NCI-H510A (cell line): ENCODE measurements at regions not wholly inside any gene's neighbourhood (a gene's known extent, or its start where the extent isn't known, plus 50 kb on each side); places are given as distances from the start of the nearest gene placed in this dataset.

Experiments
- DNase-seq: peaks from one replicate; lab custom pipeline; 2025; lab: John Stamatoyannopoulos, UW

DNA sequence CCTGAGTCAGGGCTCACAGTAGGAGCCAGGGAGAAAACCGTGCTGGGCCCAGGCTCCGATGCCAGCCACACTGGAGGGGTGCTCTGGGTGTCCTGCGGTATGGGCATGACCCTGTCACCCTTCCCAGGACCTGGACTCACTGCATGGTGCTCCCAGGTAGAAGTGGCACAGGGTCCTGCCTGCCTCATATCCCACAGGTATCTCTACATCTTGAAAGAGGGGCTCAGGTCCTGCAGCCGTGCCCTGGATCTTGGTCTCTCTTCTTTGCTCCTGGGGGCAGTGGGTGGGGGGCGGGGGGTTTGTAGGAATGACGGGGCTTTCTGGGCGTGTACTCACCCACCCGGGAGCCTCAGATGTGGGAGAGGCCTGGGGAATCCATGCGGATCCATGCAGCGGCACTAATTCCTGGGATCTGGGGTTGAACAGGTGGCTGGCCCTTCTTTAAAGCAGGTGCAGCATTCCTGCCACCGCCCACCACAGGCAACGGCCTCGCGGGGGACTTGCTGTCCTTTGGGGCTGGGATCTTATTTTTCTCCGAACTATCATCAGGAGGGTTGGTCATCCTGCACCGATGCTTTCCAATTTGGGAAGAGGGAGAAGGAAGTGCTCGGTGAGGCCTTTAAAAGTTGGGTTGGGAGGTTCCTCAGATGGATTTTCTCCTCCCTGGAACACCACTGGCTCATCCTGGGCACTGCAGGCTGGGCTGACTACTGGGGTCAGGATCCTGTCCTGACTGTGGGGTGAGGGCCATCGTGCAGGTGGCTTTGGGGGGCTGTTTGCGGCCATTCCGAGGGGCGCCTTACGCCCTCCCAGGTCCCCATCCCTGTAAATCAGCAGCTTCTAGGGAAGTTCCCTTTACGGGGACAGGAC is 886.4 kb downstream of the BRD1 start:
- no peak for DNase-seq

DNA sequence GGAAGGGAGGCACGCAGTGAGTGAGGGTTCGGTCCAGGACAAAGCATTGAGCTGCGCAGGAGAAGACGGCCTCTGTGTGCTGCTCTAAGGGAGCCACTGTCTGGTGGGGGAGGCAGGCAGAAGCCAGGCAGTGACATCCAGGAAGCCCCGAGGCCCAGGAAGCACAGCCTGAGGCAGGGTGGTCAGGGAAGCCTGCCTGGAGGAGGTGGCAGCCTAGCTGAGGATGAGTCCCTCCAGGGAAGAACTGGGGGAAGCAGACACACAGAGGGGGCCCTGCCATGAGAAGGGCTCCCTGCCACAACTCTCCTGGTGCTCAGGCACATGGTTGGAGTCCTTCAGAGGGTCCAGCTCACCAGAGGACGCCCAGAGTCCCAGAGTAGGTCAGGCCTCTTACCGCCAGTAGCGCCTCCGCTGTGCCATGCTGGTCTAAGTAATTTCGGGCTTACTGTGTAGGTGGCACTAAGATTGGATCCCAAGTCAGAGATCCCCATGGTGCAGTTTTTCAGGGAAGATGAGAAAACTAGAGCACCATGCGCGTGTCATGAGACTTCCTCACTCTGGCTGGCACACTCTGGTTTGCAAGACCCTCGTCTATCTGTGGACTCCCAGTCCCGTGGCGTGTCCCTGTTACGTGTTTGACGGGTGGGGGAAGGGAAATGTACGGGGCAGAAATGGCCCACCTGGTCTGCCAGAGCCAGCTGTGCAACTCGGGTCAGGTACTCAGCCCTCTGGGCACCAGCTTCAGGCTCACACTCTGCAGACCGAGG is 887.2 kb downstream of the BRD1 start:
- no peak for DNase-seq

DNA sequence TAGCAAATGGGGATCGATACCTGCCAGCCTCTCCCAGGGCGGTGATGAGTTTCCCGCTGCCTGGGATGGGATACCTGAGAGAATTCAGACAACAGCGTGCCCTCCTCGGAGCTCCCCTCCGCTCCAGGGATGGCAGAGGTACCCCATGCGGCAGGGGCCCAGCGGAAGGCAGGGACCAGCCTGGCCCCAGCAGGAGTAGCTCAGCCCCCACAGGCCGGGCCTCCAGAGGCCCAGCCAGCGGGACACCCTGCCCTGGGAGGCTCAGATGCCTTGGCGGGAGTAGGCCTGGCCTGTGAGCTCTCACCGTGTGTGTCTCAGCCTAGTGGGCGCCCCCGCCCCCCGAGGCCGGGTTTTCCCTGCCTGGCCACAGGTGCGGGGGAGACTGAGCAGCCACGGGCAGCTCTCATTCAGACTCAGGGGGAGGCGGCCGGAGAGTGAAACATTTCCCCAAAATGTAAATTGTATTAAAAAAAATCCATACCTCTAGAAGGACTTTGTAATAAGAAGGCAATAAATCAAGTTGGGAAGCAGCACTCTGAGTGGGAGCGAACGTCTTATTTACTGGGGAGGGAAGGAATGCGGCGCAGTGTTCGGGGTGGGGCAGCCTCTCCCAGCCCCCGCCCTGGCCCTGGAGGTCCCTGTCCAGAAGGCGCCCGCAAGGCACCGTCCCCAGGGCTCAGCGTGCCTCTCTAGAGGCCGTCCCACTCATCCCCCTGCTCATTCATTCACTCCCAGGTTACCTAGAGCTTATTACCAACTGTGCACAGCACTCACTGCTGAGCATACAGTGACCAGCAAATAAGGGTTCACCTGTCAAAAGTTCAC is 888.0 kb downstream of the BRD1 start:
- no peak for DNase-seq

DNA sequence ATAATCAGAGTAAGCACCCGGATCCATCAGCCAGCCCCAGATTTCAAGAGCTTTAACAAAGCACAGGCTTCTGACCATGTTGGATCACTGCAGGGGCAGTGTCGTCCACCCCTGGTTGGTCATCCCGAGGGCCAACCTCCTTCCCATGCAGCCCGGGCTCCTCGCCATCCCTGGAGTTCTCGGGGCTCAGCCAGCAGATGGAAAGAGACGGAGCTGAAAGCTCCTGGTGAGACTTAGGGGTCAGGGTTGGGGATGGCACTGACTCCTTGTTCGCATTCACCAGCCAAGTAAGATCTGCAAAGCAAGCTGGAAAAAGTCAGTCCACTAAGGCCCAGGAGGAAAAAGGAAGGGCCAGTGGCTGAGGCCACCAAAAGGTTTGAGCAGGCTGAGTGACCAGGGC is 888.9 kb downstream of the BRD1 start:
- DNase-seq: no peak

DNA sequence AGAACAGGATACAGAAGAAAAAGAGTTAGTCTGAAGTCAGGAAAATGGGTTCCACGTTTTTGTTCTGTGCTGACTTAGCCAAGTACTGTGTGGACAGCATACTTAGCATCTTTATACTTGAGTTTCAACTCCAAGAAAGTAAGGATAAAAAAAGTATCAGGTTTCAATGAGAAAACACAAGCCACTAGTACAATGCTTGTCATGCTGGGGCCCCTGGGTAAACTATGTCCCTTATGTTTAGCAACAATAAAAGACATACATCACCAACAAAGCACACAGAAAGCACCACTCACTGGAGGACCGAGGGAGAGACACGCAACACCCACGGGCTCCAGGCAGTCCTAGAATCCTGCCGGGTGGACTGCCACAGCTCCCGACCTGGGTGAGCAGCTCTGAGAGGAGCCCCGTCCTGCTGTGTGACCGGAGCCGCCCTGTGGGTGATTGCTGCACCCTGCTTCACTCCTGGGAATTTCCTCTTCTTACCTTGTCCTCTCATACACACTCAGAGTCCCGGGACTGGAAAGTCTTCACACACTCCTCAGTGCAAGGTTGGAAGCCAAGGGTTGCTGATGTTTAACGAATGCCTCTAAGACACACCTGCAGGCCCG is 890.5 kb downstream of the BRD1 start:
- no peak for DNase-seq

DNA sequence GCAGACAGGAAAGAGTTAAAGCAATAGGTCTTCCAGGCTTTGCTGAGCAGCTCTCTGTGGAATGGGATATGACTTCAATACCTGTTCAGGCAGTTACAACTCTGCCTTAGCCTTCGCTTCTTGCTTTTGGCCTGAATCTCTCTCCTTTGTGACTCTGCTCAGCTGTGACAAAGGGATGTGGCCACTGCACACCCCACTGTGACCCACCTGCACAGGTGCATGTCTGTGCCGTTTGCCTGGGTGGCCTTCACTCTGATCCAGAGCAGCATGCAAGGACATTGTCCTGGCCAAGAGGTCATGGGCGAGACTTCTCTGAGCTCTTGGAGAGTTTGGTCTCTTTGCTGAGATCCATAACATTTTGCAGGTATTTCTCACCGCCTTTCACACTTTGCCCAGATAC is 891.3 kb downstream of the BRD1 start:
- no peak for DNase-seq

DNA sequence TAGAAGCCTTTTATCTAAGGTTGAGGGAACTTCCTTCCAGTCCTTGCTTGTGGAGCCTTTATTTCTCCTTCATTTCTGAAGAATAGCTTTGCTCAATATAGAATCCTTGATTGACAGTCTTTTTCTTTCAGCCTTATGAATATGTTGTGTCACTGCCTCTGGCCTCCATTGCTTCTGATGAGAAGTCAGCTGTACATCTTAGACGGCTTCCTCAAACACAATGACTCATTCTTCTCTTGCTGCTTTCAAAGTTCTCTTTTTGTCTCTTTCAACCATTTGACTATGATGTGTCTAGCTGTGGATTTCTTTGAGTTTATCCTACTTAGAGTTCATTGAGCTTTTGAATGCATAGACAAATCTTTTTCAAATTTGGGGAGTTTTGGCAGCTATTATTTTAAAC is 893.2 kb downstream of the BRD1 start:
- no peak for DNase-seq

DNA sequence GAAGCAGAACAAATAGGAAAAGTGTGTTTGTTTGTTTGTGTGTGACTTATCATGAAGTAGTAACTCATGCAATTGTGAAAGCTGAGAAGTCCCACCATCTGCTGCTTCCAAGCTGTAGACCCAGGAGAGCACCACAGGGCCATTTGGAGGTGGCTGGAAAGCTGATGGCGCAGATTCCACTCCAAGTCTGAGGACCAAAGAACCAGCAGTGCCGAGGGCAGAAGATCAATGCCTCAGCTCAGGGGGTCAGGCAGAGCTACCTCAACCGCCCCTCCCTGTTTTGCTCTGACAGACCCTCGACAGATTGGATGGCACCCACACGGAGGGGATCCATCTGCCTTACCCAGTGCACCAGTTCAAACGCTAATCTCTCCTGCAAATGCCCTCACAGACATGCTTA is 896.2 kb downstream of the BRD1 start:
- no peak for DNase-seq

DNA sequence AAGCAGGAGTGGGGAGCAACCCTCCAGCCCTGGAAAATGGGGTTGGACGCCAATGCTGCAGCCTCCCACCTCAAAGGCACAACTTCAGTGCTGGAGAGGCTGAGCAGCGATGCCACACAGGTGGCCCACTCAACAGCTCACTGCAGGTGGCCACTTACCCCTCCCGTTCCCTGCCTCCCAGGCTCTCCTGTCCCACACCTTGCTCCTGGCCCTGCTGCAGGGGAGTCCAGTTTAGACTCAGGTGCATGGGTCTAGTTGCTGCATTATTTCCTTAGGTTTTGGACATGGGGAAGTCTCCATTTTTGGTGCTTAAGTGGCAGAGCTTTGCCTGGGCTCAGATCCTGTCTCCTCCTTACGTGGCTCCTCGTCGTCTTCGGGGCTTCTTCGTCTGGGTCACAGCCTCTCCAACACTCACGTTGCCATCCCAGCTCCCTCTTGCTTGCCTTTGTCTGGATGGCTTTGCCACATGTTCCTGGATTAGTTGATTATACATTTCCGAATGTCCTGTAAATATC is 898.3 kb downstream of the BRD1 start:
- DNase-seq: no peak

DNA sequence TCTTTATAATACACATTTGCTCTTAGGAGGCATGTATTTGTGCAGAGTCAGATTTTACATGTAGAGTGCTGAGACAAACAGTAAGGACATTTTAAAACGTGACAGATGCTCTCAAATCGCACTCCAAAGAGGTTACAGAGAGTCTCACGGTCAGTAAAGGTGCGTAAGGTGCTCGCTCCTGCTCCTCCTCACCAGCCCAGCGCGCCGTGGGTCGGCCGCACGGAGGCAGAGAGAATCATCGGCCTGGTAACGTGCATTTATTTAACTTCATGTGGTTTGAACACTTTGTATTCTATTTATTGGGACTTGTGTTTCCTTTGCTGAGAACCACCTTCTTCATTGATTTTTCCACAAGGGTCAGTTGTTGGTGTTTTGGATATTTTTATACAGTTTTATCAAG is 900.1 kb downstream of the BRD1 start:
- no peak for DNase-seq

DNA sequence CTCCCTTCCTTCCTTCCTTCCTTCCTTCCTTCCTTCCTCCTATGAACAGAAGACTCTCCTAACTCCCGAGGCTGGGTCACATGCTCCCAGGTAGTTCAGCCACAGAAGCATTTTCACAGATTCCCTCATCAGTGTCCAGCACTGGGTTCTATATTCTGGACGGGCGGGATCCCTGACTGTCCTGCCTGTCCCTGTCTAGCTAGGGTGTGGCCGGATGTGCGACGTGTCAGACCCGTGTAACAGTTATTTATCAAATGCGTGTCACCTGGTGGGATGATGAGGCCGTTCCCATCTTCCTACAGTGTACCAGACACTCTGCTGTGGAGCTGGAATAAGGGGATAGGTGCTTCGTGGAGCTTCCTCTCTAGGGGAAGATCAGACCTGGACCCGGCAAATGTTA is 901.0 kb downstream of the BRD1 start:
- DNase-seq: no peak

DNA sequence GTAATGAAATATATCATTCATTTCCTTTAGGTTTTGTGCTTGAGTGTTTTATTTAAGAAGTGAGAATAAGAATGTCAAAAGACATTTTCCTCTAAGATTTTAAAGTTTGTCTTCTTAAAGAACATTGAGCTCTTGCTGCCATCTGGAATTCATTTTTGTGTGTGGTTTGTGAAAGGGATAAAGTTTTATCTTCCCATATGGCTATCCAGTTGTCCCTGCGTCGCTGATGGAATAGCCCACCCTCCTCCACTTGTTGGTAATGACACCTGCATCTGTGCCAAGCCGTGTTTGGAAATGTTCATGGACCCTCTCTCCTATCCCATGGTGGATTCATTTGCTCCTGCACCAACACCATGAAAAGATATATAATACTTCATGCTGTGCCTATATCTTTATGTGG is 901.5 kb downstream of the BRD1 start:
- no peak for DNase-seq

DNA sequence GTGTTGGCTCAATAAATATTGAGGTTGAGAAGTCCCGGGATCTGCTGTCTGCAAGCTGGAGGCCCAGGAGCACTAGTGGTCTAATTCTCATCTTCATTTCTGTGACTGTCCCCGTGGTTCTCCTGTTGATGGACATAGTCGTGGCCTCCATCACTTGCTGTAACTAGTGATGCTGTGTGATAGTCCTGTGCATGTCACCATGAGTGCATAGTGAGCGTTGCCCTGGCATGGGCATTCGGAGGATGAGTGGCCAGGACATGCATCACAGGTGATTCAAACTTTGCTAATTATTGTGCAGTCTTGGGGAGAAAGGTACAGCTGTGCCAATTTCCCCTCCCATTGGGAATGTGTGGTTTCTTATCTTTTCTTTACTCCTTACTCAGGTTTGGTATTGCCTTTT is 902.2 kb downstream of the BRD1 start:
- DNase-seq: no peak

DNA sequence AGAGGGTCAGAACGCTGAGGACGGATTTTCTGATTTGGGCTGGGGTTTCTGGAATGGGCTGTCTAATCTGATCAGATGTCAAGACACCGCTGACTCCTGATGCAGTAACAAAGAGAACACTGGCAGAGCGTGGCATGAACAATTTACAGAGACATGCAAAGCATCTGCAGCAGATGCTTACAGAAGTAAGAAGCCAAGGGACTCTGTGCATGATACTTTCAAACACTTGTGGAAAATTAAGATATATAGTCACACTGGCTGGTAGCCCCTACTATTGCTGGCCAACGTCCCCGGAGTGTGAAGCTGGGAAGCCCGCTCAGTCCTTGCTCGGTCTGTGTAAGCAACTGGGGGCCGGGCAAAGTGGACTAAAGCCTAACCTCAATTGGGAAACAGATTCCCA is 903.7 kb downstream of the BRD1 start:
- no peak for DNase-seq

DNA sequence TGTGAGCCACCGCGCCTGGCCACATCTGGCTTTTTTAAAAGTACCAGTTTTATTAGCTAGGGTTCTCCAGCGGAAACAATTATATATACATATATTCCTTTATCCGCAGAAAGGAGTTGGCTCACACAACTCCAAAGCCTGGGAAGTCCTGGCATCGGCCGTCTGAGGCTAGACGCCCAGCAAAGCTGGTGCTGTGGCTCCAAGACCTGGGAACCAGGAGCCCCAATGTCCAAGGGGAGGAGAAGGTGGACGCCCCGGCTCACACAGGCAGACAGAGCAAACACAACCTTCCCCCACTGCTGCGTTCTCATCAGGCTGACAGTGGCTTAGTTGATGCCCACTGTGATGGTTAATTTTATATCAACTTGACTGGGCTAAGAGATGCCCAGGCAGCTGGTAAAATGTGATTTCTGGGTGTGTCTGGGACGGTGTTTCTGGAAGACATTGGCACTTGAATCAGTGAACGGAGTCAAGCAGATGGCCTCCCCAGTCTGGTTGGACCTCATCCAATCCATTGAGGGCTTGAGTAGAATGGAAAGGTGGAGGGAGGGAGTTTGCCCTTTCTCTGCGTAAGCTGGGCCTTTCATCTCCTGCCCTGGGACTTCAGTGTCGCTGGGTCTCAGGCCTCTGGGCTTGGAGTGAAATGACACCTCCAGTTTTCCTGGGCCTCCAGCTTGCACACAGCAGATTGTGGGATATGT is 904.4 kb downstream of the BRD1 start:
- no peak for DNase-seq

DNA sequence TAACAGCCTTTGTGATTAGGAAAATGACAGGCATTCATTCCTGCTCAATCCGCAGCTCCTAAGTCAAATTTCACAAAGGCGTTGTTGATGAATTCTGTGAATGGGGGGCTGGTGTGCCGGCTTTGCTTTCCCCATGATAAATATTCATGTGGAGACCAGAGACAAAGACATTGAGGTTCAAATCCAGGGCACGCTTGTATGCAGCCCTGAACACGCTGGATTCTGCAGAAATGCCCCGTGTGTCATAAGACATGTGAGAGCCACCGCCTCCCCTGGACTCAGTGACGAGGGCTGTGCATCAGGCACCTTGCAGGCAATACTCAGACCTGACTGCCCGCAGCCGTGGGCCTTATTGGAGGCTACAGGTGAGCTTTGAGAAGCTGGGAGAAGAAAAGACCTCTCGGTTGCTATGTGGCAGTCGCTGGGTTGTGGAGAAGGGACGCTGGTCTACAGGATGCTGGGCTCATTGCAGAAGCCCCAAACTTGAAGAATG is 906.2 kb downstream of the BRD1 start:
- DNase-seq: no peak

DNA sequence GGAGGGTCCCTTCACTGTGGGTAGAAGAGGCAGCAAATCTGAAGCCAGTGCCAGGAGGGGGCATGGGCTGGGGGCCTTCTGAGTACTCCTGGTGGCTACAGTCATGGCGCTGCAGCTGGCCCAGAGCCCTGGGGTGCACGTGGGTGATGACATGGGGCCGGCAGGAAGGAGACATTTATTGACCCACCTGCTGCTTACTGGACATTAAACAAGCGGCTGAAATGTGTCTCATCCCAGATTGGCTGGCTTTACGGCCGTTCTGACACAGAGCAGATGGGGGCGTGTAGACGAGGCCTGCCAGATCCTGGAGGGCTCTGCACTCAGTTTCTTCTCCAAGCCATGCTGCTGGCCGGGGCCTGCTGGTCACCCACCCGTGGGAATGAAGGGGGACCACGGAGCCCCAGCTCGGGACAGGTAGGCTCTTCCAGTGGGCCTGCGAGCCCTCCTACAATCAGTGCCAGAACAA is 906.9 kb downstream of the BRD1 start:
- no peak for DNase-seq

DNA sequence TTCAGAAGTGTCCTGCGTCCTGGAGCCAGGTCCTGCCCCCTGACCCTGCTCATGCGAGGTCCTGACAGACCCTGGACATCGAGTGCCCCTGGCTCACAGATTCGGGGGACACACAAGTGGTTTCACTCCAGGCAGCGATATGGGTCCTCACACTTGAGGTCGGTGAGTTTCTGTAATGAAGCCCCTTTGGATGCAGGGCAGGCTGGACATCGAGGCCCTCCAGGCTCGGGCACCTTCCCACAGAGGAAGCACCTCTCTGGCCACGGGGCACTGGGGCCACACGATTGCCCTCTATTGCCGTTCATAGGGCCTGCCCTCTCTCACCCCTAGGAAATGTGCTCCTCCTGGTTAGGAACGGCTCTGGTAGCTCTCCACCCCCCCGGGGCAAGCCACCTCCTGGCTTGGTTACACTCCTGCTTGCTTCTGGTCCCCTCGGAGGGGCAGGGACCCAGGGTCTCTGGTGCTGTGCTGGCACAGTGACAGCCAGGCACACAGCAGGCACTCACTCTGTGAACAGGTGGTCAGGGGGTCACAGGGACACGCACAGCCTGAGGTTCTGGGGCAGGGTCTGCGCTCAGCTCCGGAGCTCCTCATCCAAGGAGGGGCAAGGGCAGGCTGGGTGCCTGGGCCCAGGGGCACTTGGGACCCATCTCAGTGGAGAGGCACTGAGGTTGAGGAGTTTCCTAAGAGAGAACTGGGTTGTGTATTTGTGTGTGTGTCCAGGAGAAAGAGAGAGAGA is 907.7 kb downstream of the BRD1 start:
- DNase-seq: no peak

DNA sequence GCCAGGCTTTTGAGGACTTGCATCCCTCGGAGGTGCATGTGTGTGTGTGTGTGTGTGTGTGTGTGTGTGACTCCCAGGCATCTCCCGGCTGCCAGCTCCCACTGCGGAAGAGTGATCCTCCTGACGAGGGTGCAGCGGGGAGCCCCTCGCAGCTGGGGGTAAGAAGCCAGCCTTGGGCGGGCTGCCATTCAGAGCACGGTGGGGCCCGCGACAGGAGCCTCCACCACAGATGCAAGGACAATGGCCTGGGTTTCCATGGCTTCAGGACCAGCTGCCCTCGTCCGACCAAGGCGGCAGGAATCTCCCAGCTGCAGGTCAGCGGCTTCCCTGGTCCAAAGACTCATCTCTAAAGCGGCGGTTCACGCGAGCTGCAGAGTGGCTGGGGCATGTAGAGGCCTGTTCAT is 908.5 kb downstream of the BRD1 start:
- peak; percentile 66 for DNase-seq

DNA sequence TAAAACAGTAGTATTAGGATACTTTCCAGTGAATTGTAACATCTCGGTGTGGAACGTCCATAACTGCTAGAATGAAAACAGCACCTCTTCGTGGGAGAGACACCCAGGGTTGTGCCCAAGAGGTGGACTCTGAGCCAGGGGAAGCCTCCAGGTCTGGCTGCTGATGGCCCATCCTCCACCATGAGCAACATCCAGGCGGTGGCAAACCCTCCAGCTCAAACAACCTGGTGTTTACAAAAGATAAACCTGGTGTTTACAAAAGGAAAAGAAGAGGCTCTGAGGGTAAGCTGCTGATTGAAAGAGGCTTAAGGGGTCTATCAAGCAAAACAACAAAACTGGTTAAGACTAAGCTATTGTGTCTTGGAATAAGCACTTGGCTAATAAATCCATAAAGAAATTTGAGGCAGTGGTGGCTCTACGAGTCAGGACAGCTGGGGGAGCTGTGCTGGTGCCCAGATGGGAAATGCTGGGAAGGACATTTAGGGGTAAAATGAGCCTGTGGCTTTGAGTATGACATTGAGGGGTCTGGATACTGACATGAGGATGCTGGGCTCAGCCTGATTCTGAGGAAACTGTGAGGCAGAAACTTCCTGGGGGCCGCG is 909.0 kb downstream of the BRD1 start:
- DNase-seq: peak; percentile 51
